HL-60 (cell line): ENCODE measurements at regions not wholly inside any gene's neighbourhood (a gene's known extent, or its start where the extent isn't known, plus 50 kb on each side); places are given as distances from the start of the nearest gene placed in this dataset.

Experiments used
- CTCF ChIP-seq: IDR thresholded peaks from one replicate; pipeline ENCODE4 v1.5.1; 2011; ENCODE audit warnings: low read length, control low read depth, inconsistent platforms; ENCODE audit not compliant: insufficient read depth
- POLR2AphosphoS5 ChIP-seq: IDR thresholded peaks from 2 replicates; pipeline ENCODE4 v1.6.1; 2012; ENCODE audit warnings: low read depth
- SPI1 ChIP-seq: IDR thresholded peaks from 2 replicates; pipeline ENCODE4 v1.6.1; 2012; ENCODE audit warnings: low read depth, mild to moderate bottlenecking, borderline replicate concordance

- no peak for TF ChIP-seq CTCF
- TF ChIP-seq POLR2AphosphoS5 = no peak
- TF ChIP-seq SPI1 = no peak
Measured at GRCh38 chr5:125186911-125187375, 440.5 kb upstream of the ZNF608 start.
